ENCODE measurements at regions not wholly inside any gene's neighbourhood (a gene's known extent, or its start where the extent isn't known, plus 50 kb on each side); places are given as distances from the start of the nearest gene placed in this dataset.

DNA sequence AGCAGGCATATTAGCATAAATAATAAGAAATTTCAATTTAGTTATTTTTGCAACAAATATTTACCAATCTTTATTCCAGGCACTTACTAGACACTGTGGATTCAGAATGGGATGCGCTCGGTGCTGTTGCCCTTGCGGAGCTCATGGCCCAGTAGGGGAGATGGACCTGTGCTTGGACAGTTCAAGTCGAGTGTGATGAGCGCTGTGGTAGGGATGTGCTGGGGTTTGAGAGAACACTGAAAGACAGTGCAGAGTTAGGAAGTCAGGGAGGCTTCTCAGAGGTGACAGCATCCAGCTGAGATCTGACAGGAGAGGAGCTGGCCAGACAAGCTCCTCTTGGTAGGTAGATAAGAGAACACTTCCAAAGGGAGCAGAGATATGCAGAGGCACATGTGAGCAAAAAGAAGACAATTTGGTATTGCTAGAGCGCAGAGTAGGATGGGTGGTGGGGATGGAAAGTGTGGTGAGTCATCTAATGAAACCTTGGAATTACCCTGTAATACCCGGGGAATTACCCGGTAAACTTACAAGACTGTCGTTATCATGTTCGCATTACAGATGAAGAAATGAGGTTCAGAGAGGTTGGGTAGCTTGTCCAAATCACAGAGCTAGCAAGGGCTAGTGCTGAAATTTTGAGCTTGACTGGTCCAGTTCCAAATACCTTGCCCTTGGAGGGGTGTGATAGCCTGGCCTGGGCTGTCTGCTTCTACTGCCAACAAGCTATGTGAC, 298.1 kb upstream of the N4BP1 start:
- no peak for DNase-seq (ENCODE audit: insufficient read length, low spot score)
- FAIRE-seq: no peak

DNA sequence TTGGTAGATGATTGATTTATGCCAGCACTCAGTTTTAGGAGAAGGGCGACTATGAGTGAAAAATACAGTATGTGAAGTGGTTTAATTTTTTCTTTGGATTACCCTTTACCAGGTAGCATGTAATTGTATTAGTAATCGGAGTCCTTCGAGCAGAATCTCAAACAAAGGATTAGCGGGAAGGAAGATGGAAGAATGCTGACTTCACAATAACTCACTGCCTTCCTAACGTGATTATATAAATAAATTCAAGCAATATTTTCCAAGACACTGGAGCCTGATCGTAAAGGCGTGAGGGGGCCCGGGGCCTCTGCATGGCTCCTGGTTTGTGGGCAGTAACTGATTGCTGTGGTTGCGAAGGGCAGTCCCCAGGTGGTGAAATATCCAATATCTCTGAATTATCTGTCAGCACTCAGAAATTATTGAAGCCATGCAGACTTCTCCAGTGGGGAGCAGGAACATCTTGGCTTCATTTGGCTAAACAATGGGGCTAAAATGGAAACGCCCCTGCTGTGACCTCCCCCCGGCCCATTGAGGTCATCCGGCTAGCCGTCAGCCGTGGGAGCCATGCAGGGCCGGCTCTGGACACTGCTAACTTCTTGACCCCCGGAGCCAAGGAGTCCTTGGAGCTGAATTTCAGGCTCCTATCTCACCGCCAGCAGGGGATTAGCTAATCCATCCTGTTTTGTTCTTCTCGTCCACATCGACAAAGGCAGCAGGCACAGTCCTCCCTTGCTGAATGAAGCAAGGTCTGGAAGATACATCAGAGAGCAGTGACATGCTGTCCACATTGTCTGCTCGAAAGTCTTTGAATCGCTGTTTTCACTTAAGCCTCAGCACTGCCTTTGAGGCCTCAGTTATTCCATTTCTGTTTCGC, 295.9 kb upstream of the N4BP1 start:
- no peak for DNase-seq (ENCODE audit: insufficient read length, low spot score)
- no peak for FAIRE-seq

DNA sequence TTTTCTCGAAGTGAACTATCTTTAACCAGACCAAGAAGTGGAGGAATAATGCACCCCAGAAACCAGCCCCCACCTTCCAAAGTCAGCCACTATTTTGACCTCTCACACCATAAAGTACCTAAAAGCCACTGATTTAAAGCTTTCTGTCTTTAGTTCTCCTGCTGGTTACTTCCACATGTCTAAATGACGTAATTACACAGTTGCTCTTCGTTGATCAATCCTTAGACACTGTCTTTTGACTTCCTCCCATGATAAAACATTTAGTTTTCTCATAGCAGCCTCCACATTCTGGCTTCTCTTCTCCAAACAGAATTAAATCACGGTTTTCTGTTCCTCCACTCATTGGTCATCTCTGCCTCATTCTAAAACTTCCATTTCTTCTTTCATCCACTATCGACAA, 294.4 kb upstream of the N4BP1 start:
- FAIRE-seq: no peak

DNA sequence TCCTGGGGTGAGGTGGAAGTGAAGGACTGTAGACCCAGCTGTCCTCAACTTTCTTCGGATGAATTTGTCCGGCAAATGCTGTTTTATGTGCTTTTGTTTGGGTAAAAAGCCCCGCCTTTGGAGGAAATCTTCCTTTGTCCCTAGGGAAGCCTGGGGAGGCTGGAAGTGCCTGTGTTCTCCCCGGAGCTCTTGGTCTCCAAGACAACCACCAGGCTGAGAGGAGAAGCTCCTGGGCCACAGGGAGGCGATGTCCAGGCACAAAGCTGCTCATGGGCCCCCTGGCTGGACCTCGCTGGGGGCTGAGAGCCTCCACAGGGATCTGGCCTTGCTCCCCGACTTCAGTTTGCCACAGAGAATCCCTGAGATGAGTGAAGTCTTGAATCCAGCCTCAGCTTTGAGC, 293.1 kb upstream of the N4BP1 start:
- FAIRE-seq: no peak
- DNase-seq (ENCODE audit: insufficient read length, low spot score): no peak

More for the DNA sequence above, 294.4 kb upstream of the N4BP1 start:
- DNase-seq (ENCODE audit: insufficient read length, low spot score): no peak

DNA sequence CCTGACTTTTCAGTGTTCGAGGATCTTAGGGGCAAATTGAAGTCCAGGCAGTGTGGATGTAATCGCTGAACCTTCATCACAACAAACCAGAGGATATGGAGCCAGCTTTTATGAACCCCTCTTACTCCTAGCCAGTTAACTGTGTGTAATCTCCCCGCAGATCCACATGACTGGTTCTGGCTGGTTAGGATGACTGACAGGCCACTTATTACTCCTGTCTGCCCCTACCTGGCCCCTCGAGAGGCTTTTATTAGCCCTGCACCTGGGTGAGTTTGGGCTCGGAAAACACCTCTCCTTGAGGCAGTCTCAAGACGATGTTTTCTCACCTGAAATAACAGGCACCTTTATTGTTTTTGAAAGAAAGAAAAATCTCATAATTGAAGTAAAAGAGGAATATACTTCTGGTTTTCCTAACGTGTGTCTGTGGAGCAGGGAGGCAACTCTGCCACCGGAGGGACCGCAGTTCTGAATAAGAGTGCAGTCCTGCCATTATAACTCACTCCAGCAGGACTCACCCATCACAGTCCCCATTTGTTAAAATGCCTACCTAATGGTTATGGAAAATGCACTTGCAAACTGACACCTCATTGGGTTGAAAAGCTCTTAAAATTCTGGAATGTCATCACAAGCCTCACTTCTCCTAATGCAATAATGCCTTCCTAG, 291.9 kb upstream of the N4BP1 start:
- FAIRE-seq (no peak), DNase-seq (ENCODE audit: insufficient read length, low spot score) (no peak)

DNA sequence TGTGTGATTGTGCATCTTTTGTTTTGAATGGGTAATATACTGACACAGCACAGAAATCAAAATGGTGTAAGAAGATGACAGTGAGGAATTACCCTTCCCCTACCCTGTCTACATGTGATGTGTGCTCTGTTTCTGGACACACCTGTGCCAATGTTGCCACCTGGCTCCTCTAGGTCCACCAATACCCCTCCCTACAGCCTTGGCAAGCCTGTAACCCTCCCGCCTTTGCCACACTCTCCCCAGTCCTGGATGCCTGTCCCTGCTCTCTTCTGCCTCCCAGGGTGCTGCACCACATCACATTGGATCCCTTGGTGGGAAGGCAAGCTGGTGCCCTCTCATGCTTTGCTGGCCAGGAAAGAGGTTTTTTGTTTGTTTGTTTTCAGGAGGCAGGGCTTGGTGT, 289.5 kb upstream of the N4BP1 start:
- FAIRE-seq (no peak), DNase-seq (ENCODE audit: insufficient read length, low spot score) (no peak)

DNA sequence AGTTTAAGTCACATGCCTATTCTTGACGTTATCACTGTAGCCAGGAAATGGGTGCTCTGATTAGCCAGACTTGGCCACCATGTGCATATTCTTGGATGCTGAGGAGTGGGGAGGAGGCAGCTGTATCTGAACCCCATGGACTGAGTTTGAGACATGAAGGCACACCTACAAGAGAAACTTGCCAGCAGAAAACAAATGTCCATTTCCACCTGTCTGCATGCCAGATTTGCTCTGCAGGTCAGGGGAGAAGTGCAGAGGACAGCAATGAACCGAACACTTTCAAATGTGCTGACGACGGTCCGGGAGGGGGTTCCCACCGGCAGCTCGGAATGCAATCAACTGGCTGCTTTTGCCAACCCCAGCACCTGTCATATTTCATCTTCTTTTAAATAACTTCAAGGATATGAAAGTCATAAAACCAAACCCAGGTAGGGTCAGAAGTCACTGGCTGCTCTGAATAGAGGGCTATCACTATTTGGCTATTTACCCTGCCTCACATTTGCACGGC, 287.8 kb upstream of the N4BP1 start:
- no peak for FAIRE-seq
- no peak for DNase-seq (ENCODE audit: insufficient read length, low spot score)

DNA sequence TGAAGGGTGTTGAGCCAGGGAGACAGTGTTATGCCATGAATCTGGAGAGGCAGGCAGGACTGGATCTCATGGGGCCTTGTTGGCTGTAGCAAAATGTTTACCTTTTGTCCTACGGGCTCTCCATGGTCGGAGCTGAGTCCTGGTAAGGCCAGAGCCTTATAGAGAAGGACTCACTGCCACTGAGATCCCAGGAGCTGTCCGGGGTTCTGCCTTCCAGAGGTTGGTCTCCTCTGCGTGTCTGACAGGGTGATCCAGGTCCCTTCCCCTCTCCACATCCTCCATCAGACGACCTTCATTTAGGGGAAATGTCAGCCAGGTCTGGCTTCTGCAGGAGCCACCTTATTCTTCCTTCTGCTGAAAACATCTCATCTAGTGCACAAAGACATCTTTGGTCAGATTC, 285.2 kb upstream of the N4BP1 start:
- no peak for DNase-seq (ENCODE audit: insufficient read length, low spot score)
- FAIRE-seq: no peak

DNA sequence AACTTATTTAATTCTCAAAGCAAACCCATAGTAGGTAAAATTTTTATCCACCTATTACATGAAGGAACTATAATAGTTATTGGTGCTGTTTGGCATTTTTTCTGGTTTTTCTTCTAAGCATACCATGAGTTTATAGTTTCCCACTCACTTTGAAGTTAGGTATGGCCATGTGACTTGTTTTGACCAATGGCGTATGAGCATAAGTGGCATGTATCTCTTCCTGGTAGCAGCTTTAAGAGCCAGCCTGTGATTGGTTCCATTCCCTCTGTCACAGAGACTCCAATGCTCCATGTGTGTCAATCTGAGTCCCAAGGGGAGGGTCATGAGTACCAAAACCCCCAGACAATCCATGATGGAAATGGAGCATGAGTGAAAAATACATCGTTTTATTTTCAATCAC, 282.9 kb upstream of the N4BP1 start:
- FAIRE-seq: no peak
- no peak for DNase-seq (ENCODE audit: insufficient read length, low spot score)

DNA sequence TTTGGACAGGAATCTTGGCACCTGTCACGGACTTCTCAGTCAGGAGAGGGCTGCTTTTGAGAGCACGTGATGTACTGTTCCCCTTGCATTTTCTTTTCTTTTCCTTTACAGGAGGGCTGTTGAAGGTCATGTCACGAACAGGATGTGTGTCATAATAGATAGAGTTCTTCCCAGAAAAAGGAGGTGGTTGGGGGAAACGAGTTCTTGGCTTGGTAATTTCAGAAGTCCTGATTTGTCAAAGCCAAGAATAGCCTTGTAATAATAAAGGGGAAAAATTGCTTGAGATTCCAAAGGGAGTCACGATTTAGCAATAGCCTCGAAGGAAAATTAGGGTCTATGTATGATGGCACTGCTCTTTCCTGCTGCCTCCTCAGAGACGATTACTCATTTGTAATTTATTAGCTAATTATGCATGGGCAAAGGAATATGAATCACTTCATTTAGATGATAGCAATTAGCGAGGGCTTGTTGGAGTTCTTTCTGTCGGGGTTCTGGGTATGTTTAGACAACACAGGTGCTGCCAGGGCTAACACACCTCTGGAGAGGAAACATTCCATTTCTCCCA, 277.7 kb upstream of the N4BP1 start:
- no peak for FAIRE-seq

DNA sequence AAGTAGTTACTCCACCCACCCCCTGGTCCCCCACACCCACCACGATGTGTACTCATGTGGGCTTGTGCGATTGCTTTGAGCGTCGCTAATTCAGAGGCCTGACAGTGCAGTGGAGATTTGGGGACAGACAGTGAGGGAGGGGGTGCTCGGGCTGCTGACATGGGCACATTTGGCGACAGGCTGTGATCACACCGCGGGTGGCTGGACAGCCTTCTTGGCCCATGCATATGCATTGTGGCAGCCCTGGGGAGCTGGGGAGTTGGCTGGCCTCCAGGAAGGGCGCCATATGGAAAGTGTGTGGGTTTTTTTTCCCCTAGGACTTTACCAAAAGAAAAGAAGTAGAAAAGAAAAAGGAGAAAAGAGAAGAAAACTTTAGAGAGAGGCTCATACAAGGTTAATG, 275.5 kb upstream of the N4BP1 start:
- FAIRE-seq: no peak
- no peak for DNase-seq (ENCODE audit: insufficient read length, low spot score)

More for the DNA sequence above, 277.7 kb upstream of the N4BP1 start:
- DNase-seq (ENCODE audit: insufficient read length, low spot score): no peak

DNA sequence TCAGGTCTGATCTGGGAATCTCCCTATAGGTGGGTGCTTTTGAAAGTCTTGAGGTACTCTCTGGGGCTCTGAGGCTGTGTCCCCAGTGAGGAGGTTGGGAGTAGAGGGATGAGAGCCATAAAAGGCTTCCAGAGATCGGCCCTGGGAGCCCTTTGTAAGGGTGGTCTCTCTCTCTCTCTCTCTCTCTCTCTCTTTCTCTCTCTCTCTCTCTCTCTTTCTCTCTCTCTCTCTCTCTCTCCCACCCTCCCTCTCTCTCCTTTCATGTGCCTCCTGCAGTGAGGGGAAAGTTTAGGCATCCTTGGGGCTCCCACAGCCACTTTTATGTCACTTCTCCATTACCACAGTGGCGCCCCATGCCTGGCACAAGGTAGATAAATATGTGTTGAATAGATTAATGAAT, 271.3 kb upstream of the N4BP1 start:
- DNase-seq (ENCODE audit: insufficient read length, low spot score): no peak
- no peak for FAIRE-seq

DNA sequence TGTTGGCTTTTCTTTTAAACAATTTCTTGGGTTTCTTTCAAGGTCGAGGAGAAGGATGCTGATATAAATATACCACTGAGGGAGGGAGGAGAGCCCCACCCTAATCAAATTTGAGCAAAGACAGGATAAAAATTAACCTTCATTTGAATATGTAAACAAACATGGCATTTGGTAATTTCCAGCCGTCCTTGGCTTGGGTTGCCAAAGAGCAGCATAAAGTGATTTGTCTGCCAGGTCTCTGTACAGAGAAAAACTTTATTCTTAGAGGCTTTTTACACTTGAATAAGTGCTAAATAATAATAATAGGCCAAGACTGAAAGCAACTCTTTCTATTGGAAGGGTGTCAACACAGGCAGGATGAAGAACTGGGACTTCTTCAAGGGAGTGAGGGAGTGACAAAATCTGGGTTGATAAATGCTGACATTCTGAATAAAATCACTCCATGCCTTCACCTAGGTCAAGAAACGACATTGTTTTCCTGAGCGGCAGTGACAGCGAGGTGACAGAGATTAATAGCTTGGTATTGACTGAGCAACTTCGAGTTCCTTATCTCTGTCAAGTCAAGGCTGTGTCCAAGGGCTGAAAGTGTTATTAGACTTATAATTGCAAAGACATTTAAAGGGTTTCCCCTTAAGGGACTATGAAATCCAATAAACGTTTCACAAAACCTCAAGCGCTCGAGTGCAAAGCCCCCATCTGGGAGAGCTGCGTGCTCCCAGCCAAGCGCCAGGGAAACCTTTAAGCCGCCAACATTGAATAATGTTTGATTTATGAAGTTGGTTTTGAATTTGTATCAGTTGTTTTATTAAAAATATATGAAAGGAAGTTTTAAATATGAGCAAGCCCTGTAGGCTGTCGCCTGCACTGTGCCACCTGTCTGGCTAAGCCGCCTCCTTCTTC, 269.5 kb upstream of the N4BP1 start:
- DNase-seq (ENCODE audit: insufficient read length, low spot score) (no peak), FAIRE-seq (no peak)

DNA sequence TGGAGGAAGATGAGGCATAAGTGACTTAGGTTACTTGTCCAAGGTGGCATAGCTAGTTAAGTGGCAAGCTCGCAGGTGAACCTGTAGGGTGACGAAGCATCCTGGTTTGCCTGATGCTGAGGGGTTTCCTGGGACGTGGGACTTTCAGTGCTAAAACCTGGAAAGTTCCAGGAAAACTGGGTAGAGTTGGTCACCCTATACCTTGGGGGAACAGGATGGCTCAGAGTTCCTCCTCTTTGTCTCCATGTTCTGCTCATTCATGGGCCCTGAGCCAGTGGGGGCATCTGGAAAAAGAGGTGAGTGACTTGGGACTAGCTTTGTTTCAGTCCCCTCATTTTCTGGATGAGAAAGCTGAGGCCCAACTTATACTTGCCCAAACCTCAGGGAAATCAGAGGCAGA, 268.0 kb upstream of the N4BP1 start:
- DNase-seq (ENCODE audit: insufficient read length, low spot score) (no peak), FAIRE-seq (no peak)

DNA sequence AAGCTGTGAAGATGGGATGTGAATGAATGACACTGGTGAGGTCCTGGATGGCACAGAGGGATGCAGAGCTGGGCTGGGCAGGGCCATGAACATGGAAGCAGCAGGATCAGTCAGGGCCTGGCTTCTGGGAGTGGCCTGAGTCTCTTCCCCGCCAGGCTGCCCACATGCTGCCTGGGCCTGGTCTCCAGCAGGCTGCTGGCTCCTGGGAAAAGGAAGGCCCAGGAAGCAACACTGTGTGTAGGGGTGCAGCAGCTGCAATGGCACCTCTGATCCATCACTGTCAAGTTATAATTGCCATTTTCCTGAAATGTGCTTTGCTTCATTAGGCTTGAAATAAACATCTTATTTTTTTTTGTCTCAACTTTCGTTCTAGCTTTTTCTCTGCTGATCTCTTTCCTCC, 260.2 kb upstream of the N4BP1 start:
- no peak for DNase-seq (ENCODE audit: insufficient read length, low spot score)

DNA sequence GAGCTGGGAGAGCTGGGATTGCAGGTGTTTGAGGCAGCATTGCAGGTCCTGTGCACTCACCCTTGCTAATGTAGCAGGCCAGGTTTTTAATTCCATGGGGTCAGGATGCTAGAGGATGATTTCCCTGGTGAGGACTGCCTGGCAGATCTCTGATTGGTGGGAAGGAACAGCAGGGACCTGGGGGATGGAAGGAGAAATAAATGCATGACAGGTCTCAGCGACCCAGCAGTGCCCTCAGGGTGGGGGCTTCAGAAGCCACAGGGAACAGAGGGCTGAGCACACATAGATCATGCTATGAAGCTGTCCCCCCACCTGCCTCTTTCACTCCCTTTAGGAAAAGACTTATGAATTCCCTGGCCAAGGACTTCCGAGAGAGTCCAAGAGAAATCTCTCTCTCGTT, 255.5 kb upstream of the N4BP1 start:
- FAIRE-seq: no peak
- DNase-seq (ENCODE audit: insufficient read length, low spot score): no peak

More for the DNA sequence above, 260.2 kb upstream of the N4BP1 start:
- FAIRE-seq: no peak

DNA sequence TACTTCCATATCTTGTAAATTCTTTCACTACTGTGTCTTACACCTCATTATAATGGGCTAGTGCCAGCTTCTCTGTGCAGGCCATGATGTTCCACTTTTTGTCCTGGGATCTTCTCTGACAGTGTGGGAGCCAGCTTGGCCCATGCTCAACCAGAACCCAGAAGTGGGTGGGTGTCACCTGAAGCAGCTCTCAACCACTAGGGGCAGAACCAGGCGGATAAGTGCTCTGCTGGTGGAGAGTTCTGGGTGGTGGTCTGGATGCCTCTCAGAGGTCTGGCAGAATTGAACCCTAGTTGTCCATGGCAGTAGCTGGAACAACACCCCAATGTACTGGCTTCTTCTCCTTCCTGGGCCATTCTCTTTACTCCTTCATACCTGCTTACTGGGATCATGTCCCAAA, 254.1 kb upstream of the N4BP1 start:
- FAIRE-seq (no peak), DNase-seq (ENCODE audit: insufficient read length, low spot score) (no peak)

DNA sequence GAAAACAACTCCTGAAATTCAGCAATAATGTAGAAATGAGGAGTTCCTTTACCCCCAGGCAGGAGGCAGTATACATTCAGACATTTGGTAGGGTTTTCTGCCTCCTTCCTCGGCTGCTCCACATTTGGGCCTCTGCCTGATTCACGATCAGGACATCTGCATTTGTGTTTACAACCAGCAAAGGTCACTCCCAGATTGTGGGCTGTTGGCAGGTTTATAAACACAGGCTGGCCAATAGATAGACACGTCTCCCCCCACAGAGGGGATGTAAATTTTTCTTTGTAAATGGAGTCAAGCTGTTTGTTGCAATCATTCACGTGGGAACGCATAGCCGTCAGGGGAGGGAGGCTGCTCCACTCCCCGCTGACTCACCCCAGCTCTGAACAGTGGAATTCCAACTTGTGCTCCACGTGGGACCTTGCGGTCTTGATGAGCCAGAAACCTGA, 252.1 kb upstream of the N4BP1 start:
- no peak for DNase-seq (ENCODE audit: insufficient read length, low spot score)
- no peak for FAIRE-seq

DNA sequence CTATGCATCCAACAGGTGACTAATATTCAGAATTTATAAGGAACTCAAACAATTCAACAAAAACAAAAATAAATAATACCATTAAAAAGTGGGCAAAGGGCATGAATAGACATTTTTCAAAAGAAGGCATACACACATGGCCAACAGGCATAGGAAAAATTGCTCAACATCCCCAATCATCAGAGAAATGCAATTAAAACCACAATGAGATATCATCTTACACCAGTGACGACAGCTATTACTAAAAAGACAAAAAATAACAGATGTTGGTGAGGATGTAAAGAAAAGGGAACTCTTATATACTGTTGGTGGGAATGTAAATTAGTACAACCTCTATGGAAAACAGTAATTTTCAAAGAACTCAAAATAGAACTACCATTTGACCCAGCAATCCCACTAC, 250.4 kb upstream of the N4BP1 start:
- DNase-seq (ENCODE audit: insufficient read length, low spot score) (no peak), FAIRE-seq (no peak)

DNA sequence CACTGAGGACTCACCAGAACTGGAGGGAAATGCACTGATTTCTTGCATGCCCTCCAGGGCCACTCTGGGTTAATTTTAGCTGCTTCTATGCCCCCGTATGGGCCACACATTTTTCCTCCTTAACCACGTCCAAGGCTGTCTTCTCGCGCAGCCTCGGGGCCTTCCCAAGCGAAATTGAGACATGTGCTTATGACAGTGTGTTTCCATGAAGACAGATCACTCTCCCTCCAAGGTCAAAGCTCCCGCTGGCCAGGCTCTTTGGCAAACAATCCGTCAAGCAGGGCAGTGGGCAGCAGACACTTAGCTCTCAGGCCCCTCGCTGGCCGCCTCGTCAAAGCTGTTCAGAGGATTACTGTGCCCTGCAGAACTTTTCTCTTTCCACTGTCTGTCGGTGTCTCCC, 243.0 kb upstream of the N4BP1 start:
- DNase-seq (ENCODE audit: insufficient read length, low spot score): no peak
- FAIRE-seq: no peak
